HG02981 (cell line): ENCODE measurements at regions not wholly inside any gene's neighbourhood (a gene's known extent, or its start where the extent isn't known, plus 50 kb on each side); places are given as distances from the start of the nearest gene placed in this dataset.
A peak's percentile ranks its signal among the peaks of the same experiment; 100 is the strongest.

Experiments
- ATAC-seq: cut with Tn5 transposase; IDR thresholded peaks from one replicate; pipeline ENCODE4 v1.9.1; 2021; ENCODE audit warnings: mild to moderate bottlenecking, moderate library complexity; ENCODE audit not compliant: unreplicated experiment

DNA sequence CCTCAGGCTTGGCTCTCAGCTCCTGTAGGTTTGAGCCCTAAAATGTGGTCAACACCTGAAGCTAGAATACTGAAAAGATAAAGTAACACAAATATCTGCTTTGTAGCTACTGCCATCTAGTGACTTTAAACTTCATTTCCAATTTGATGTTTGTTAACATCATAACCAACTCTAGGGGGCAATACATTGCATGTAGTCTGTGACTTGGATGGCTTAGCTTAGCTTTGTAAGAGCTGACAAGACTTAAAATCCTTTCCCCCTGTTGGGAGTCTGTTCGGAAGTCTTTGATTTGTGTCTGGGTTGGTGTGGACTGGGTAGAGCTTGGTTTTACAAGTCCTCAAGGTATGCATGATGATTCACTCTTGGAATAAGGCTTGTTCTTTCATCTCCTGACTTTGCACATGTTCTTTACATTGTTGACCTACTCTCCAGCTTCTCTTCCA lies 51.7 kb downstream of the SCN11A start:
- ATAC-seq = peak; percentile 72

DNA sequence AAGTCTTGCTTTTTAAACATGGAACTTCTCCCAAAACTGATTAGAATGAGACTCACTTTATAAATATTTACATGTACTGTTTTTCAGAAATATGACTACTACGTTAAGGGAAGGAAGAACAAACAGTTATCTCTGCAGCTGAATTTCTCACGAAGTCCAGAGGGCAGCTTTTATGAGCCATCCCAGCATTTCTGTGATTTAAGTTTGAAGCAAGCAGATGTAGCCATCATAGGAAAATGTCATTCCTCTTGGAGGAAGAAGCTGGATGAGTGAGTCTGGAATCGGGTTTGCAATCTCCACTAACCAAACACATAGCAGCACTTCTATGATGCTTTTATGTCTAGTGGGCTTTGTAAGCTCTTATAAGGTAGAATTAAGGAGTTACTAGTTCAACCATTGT lies 53.7 kb downstream of the SCN11A start:
- no peak for ATAC-seq

DNA sequence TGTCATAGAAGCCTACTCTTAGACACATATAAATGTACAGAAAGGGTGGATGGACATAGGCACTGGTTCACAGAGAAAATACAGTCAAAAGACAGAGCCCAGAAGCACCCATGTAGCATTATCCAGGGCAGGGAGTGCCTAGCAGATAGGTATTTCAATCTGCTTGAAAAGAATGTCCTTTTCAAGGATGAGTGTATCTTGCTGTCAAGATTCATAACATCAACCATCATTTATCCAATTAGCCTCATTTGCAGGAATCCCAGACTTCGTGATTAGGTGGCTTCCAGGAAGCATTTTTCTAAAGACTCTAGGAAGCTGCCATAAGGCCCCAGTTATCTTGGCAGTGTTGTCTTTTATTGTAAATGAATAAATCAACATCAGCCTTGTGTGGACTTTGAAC lies 55.6 kb downstream of the SCN11A start:
- no peak for ATAC-seq

DNA sequence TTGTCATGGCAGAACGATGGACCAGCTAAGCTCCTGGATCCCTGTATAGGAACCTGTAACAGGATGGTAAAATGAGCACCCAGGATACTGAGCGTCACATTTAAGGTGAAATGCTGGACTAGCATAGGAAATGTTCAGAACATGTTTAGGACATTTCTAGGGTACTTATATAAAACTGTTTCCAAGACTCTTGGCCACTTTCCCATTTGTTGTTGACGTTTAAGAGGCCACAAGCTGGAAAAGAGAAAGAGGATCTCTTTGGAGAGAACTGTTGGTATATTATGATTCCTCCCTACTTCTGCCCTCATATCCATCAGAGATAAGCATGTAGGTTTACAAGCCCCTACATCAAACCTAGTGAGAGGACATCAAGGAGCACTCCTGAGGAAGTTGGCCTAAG lies 57.5 kb downstream of the SCN11A start:
- ATAC-seq = no peak

DNA sequence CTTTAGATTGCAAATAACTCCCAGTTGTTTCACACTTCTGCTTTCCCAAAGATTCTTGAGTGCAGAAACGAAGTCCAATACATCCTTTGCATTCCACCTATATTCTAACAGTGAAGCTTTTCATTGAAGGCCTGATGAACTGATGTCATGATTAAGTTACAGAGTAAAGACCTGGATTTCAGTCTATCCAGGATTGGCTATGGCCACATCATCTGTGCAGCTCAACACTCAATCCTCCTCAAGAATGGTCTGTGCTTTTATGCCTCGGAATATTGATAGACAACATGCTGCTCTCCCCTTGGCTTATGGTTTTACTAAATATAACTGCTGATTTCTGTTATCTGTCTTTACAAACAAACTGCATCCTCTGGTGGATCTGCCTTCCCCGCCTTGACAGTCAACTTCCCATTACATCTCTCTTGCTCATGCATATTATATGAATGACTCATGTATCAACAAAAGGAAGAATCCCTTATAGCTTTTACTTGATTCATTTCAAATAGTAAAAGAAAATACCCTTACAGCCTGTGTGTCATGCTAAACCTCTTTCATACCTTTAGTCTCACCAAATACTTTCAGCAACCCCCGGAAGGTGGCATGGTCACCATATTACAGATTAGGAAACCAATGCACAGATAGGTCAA lies 59.5 kb downstream of the SCN11A start:
- no peak for ATAC-seq

DNA sequence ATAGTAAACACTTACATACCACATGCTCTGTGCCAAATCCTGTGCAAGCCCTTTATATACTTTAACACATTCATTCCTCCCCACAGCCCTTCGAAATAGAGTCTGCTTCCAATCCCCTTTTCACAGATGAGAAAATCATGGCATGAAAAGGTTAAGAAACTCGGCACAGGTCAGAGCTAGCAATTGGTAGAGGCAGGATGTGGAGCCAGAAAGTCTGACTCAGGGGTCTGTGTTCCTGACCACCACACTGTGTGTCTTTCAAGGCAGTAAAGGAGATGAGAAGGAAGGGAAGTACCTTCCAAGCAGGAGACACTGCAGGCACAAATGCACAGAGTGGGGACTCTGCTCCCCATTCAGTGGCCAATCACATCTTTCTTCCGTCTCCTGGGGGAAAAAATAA lies 61.1 kb downstream of the SCN11A start:
- no peak for ATAC-seq

DNA sequence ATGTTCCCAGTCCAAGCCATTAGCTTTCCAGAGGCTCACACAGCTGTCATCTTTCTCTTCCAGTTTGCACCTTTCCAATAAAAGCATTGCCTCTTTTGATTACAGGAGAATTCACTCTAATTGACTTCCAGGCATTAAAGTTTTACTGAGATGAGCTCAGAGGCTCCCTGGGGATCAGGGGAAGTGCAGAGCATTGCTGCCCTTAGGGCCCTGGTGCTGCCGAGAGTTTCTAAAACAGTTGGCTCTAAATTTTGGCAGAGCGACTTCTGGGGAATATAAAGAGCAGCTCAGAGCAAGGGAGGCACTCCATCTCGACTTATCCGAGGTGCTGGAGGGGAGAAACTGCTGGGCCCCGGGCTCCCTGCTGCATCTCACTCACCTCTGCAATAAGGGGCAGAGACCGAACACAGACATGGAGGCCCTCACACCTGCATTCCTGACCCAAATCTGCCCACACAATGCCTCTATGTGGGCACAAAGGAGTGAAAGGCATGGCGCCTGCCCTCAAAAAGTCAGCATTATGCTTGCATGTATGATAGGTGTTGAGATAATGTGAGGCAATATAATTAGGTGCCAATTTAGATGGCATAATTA lies 61.7 kb downstream of the SCN11A start:
- ATAC-seq = no peak

DNA sequence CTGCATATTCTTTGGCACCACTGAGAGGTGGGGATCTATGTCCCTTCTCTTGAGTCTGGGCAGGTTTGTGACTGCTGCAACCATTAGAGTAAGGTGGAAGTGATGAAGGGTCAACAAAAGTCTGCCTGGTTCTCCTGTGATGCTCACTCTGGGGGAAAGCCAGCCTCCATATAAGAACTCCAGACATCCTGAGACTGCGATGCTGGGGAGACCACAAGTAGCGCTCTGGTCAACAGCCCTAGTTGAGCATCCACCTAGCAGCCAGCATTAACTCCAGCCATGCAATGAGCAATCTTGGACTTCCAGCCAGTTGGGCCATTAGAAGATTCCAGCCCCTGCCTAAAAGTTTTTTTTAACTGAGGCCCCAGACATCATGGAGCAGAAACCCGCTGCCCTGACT lies 62.8 kb downstream of the SCN11A start:
- ATAC-seq = no peak

DNA sequence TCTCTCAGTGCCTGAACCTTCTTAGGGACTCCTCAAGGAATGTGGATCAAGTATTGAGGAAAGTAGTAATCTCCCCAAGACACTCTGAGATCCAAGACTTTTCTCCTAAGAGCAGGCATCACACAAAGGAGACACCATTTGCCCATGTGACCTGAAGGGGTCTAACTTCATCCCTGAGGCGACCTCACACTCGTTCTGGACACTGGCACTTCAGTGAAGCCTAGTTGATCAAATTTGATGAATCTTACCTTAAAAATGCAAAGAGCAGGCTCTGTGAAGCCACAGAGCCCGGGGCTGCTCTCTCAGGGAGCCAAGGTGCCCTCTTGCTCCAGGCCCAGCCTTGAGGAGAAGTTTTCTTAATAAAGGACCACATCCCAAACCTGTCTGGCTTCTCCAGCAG lies 64.3 kb downstream of the SCN11A start:
- ATAC-seq = no peak

DNA sequence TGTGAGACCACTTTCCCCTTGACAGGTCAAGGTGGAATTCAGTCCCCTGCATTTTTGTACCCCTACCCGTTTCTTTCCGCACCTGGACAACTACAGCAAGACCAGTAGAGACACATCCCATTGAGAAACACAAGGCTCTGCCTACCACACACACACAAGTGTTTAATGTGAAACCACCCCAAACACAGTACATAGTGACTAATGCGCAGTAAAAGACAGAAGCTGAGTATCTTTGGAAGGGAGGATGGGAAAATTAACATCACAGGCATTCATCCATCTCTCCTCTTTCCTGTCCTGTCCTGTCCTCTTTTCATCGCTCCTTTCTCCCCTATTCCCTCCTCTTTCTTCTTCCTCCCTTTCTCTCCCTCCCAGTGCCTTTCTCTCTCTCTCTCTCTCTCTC lies 64.8 kb downstream of the SCN11A start:
- no peak for ATAC-seq

DNA sequence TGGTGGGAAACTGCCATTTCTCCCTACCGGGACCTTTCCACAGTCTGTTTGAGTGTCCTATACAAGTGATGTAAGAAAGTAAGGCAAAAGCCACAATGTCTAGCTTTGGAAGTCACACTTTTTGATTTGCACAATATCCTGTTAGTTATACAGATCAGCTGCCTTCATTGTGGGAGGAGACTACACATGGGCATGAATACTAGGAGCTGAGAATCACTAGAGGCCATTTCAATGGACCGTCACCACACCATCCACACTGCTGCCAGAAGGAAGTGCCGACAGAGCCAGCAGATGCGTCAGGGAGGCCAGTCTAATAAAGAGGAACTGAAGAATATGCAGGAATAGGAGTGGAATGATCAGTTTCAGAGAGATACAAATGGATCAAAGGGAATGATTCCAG lies 65.8 kb downstream of the SCN11A start:
- ATAC-seq = no peak

DNA sequence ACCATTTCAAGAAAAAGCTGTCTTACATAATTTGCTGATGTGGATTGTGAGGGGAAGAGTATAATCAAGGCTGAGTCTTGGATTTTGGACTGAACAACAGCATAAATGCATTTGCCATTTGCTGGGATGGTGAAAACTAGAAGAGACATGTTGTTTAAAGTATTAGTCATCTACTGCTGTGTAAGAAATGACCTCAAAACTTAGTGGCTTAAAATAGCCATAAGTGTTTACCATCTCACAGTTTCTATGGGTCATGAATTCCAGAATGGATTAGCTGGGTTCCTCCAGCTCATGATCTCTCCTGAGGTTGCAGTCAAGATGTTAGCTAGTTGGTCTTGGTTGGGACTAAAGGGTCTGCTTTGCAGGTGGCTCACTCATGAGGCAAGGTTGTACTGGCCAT lies 66.2 kb downstream of the SCN11A start:
- ATAC-seq = no peak

DNA sequence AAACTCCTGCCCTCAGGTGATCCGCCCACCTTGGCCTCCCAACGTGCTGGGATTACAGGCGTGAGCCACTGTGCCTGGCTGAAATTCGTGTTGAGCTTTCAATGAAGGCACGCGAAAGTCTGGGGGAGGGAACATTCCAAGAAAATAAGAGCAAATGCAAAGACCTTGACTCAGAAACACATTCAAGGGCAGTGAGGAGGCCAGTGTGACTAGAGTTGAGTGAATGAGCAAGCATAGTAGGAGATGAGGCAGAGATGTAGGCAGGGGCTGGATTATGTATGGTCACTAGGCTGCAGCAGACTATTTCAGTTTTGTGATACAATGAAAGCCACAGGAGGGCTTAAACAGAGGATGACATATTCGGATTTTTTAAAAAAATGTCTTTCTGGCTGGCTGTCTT lies 67.0 kb downstream of the SCN11A start:
- no peak for ATAC-seq

DNA sequence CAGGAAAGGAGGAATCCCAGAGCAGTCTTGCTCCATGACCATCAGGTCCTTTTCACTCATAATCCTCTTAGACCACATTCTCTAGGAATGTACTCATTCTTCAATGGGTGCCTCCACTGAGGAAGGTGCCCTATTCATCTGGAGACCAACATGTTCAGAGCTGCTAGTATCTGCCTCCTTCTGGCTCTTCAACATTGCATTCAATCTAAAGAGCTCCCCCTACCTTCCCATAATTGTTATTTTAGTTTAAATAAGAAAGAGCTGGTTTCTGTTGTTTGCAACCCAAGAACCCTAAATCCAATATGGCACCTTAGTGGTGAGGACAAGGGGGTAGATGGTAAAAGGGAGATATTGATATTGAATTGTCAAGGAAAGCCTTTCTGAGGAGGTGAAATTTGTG lies 67.6 kb downstream of the SCN11A start:
- no peak for ATAC-seq

DNA sequence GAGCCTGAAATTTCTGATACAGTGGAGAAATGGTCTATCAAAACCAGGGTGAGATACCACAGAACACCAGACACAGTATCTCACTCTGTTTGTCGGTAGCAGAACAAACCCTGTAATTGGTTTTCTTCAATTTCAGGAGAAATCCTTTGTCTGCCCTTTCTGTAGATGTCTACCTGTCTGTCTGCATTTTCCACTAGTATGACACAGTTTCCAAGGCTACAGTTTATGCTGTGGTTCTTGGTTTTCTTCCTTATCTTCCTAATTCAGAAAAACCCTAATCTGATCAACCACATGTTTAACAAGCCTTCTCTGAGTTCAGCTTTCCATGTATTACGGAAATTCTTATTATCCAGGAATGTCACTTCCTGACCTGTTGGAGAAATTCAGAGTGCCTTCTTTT lies 70.8 kb downstream of the SCN11A start:
- no peak for ATAC-seq

DNA sequence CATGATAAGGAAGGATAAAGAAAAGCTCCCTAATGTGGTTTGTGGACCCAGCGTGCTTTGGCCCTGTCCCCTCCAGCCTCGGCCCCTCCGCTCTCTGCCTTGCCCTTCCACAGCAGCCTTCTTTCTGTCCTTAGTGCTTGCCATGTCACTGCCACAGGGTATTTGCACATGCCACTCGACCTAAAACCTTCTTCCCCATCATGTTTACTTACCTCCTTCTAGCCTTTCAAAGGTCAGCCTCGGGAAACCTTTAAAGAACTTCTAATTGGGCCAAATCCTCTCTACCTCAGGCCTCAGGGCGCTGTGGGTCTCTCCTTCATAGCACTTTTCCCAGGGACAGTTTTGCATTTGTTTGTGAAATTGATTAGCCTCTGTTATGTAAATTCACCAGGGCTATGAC lies 73.0 kb downstream of the SCN11A start:
- no peak for ATAC-seq

DNA sequence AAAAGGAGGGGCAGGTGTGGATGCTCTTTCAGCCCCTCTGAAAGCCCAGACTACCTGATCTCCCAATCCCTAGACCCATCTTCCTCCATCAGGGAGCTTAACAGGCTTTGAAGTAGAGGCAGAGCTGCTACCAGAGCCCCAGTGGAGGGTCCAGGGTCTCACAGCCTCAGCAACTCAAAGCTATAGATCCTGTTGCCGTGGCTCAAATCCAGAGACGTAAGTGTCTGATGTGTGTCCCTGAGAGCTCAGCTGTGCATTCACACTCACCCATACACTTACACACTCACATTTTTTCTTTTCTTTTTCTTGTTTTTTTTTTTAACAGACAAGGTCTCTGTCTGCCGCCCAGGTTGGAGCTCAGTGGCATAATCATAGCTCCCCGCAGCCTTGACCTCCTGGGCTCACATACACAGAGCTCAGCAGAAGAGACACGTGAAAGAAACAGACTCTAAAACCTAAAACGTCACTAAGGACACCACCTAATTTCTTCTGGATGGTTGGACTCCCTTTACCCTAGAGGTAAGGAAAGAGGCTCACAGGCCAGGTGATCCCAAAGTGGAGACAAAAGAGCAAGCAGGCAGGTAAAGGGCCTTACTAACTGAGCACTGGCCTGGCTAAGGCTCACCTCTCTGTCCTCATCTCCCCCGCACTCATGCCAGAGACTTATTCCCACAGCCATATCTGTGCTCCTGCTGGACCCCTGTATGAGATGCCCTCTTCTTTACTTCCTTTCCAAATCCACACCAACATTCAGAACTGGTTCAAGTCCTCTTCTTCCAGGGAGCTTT lies 80.7 kb downstream of the SCN11A start:
- no peak for ATAC-seq

DNA sequence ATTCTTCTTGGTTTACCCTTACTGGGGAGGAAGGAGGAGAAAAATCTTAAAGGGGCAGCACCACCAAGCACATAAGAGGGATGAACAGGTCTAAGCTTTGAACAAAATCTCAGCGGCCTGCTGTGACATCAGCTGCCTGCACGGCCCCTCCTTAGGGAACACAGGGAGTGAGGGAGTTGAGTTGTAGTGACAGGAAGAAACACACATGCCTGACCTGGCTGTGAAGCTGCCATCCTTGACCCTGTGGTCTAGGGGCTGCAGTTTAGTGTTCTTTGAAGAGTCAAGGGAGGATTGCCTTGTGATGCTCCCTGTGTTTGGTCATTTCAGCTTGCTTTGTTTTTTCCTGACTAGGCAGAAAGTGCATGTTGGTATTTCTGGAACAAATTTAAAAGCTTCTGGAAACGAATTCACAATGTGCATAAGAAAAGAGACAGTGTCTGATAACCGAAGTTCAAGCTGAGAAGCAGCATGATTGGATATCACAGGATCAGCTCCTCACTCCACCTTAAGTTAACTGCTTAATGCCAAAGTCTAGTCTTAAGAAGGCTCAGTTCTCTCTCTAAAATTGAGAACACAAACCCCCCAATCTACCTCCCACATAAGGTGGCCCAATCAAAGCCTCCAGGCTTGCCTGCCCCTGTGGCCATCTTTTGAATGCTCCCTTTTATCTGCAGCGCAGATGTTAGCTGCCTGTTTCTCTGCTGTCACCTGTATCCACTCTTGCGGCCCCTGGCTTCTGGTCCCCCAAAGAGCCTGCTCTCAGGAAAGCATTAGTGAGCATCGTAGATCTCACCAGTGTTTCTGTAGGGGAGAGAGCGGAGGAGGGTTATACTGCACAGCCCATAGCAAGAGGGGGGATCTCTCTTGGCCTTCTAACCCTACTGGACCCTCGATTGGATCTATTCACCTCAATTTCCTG lies 82.2 kb downstream of the SCN11A start:
- no peak for ATAC-seq

DNA sequence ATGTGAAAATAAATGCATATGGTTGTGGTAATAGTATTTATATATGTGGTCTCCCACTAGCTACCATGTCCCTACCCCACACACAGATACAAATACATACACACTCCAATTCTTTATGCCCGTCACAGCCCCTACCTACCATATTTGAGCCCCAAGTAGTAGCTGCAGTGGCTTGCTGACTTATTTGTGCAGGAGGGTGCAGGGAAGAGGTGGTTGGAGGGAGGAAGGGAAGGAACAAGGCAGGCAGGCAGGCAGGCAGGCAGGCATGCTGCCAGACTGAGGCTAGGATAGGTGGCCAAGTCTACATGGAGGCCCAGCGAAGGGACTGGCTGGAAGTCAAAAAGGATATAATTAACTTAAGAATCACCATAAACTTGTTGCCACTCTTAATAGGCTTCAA lies 82.9 kb downstream of the SCN11A start:
- ATAC-seq = no peak

DNA sequence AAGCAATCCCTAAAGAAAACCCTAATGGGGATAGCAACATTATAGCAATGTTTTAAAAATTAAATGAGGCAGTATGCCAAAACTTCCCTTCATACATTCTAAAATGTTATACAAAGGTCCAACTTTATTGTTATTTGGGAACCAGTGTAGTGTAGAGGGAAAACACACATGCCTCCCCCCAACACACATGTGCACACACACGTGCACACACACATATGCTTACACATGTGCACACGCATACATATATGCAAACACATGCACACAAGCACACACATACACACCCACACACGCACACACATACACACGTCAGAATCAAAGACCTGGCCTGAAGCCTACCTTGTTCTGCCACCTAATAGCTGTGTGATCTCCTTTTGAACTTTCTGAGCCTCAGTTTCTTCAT lies 83.3 kb downstream of the SCN11A start:
- ATAC-seq = no peak

DNA sequence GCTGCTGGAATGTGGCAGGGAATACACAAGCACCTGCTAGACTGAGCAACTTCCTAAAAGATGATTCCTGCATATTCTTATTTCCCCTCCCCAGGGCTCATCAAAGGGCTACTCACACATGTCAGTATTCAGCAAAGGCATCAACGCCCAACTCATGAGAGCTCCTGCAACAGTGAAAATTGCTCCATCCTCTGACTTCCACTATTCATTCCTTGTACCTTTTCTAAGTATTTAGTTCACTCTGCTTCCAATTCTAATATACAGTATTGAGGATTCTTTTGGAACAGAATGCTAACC lies 84.1 kb downstream of the SCN11A start:
- no peak for ATAC-seq
